ENCODE measurements at regions not wholly inside any gene's neighbourhood (a gene's known extent, or its start where the extent isn't known, plus 50 kb on each side); places are given as distances from the start of the nearest gene placed in this dataset.
A peak's percentile ranks its signal among the peaks of the same experiment; 100 is the strongest.

- TF ChIP-seq CTCF (IDR thresholded peaks at IDR 0.05 in 2 of 3, conservative IDR thresholded peaks at IDR 0.05 in 1 of 3; ENCODE audit: control insufficient read depth in 2 of 3, extremely low read depth in 1 of 3, insufficient read depth in 1 of 3, low read depth in 3 of 3, low read length in 3 of 3), result peak; percentile 77 to 88 (median 82)
- TF ChIP-seq SMC3 (IDR thresholded peaks at IDR 0.05; ENCODE audit: borderline replicate concordance, low read length), result peak; percentile 93
- TF ChIP-seq PAX5 (IDR thresholded peaks at IDR 0.05; ENCODE audit: borderline replicate concordance, low read depth, low read length), result no peak
- TF ChIP-seq, protein P1, sequence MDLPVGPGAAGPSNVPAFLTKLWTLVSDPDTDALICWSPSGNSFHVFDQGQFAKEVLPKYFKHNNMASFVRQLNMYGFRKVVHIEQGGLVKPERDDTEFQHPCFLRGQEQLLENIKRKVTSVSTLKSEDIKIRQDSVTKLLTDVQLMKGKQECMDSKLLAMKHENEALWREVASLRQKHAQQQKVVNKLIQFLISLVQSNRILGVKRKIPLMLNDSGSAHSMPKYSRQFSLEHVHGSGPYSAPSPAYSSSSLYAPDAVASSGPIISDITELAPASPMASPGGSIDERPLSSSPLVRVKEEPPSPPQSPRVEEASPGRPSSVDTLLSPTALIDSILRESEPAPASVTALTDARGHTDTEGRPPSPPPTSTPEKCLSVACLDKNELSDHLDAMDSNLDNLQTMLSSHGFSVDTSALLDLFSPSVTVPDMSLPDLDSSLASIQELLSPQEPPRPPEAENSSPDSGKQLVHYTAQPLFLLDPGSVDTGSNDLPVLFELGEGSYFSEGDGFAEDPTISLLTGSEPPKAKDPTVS (IDR thresholded peaks at IDR 0.05; ENCODE audit: low read depth, low read length), result no peak
- no peak for TF ChIP-seq STAT1 (conservative IDR thresholded peaks at IDR 0.05)
- no peak for TF ChIP-seq PML (IDR thresholded peaks at IDR 0.05; ENCODE audit: low read length)
- TF ChIP-seq ZNF592 (IDR thresholded peaks at IDR 0.05), result no peak
- no peak for TF ChIP-seq BCL11A (IDR thresholded peaks at IDR 0.05; ENCODE audit: low read depth, low read length)
- no peak for TF ChIP-seq EGR1 (IDR thresholded peaks at IDR 0.05; ENCODE audit: borderline replicate concordance in 1 of 2, low read depth in 2 of 2, low read length in 2 of 2)
- TF ChIP-seq SMARCA5 (IDR thresholded peaks at IDR 0.05), result no peak
- peak; percentile 40; the same call in 1 of the 2 replicates for TF ChIP-seq YY1 (IDR thresholded peaks at IDR 0.05; ENCODE audit: low read depth, low read length)
- TF ChIP-seq RAD21 (IDR thresholded peaks at IDR 0.05; ENCODE audit: insufficient read depth, low read depth, low read length), result peak; percentile 81
- no peak for TF ChIP-seq KAT2A (conservative IDR thresholded peaks at IDR 0.05; ENCODE audit: control insufficient read depth, low read depth, low read length)
Observed at GRCh38 chr5:133868946-133869518, 99.4 kb downstream of the C5orf15 start (continued).
